Keratinocyte (primary cell): ENCODE measurements at regions not wholly inside any gene's neighbourhood (a gene's known extent, or its start where the extent isn't known, plus 50 kb on each side); places are given as distances from the start of the nearest gene placed in this dataset.

Source experiments
- EZH2 ChIP-seq: IDR thresholded peaks from one replicate; pipeline ENCODE4 v1.6.1; 2012; ENCODE audit warnings: inconsistent platforms, mild to moderate bottlenecking, low read length, moderate library complexity
- TF ChIP-seq, protein P1 (sequence below), 3 experiments: IDR thresholded peaks in 1 of 3; conservative IDR thresholded peaks in 1 of 3; optimal IDR thresholded peaks in 1 of 3; 2 replicates in 2 of 3; 3 replicates in 1 of 3; pipeline versions ENCODE3 to v1.5.1; 2011; ENCODE audit warnings: low read length in 3 of 3, mild to moderate bottlenecking in 3 of 3, moderate library complexity in 2 of 3, control low read depth in 1 of 3, inconsistent platforms in 1 of 3; ENCODE audit not compliant: insufficient read depth in 2 of 3; ENCODE audit errors: extremely low read depth in 1 of 3

DNA sequence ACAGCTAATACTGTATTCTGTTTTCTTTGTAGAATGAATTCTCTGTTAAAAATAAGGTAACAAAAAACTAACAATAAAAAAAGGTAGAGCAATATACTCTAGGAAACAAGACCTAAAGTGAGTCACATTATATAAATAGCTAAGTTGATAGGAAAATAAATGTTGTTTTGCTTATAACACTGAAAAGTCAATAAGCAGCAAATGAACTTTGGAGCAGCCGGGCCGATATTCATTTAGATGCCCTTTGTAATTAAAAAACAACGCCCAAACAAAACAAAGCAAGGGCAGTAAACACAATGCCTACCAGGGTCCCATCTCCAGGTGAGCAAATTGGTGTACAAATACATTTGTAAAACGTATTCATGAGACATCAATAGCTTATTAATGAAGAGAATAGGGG is 227.6 kb upstream of the FOXN3 start:
- TF ChIP-seq, protein P1, sequence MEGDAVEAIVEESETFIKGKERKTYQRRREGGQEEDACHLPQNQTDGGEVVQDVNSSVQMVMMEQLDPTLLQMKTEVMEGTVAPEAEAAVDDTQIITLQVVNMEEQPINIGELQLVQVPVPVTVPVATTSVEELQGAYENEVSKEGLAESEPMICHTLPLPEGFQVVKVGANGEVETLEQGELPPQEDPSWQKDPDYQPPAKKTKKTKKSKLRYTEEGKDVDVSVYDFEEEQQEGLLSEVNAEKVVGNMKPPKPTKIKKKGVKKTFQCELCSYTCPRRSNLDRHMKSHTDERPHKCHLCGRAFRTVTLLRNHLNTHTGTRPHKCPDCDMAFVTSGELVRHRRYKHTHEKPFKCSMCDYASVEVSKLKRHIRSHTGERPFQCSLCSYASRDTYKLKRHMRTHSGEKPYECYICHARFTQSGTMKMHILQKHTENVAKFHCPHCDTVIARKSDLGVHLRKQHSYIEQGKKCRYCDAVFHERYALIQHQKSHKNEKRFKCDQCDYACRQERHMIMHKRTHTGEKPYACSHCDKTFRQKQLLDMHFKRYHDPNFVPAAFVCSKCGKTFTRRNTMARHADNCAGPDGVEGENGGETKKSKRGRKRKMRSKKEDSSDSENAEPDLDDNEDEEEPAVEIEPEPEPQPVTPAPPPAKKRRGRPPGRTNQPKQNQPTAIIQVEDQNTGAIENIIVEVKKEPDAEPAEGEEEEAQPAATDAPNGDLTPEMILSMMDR (optimal IDR thresholded peaks at IDR 0.05 in 1 of 3, IDR thresholded peaks at IDR 0.05 in 1 of 3, conservative IDR thresholded peaks at IDR 0.05 in 1 of 3; ENCODE audit: extremely low read depth in 1 of 3, insufficient read depth in 2 of 3, low read length in 3 of 3), result no peak
- no peak for TF ChIP-seq EZH2
